Mucosa of gallbladder (tissue), 1 donor: ENCODE measurements at regions not wholly inside any gene's neighbourhood (a gene's known extent, or its start where the extent isn't known, plus 50 kb on each side); places are given as distances from the start of the nearest gene placed in this dataset.
A peak's percentile ranks its signal among the peaks of the same experiment; 100 is the strongest.
"Not testable (repeated sequence)": the region's sequence is repeated elsewhere in the genome, so short reads cannot be mapped to it uniquely, and the experiment has no call there.

Experiments
- DNase-seq: peaks from one replicate; pipeline ENCODE4 v3.0.0-alpha.2; 2020; ENCODE audit warnings: low spot score
- donor health status: DM: no; HTN: no; CAD: no.

DNA sequence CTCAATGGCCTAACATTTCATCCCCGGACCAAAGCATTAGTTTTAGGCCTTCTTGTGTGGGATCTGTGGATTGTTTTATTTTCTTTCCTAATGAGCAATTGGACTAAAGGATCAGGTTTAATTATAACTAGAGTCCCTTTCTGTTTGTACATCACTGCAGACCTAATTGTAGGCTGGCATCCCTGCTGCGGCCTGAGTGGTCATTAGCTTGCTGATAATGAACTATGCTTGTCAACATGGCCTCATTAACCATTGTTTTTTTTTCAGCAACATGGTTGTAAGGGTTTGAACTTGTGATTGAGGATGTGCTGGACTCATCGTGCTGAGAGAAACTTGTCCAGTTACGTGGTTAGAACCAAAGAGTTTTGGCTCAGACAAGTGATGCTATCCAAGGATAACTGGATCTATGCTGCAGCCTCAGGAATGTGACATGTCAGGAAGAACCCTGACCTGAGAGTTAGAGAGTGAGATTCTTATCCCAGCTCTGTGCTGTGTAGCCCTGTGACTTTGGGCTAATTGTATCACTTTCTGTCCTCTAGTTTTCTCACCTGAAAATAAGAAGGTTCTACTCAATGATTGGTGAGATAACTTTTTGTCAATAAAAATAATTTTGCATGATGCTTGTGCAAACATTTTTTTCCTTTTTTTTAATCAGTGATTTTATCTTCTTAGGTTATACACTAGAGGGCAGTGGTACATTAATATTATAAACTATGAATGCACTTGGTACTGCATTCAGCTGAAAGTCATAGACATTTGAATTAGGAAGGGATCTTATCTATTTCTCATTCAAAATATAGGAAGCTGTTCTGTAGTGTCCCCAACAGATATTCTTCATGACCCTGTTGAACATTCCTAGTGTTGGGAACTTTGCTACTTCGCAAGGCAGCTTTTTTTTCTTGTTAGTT is 140.9 kb downstream of the RNF144B start:
- no peak for DNase-seq

DNA sequence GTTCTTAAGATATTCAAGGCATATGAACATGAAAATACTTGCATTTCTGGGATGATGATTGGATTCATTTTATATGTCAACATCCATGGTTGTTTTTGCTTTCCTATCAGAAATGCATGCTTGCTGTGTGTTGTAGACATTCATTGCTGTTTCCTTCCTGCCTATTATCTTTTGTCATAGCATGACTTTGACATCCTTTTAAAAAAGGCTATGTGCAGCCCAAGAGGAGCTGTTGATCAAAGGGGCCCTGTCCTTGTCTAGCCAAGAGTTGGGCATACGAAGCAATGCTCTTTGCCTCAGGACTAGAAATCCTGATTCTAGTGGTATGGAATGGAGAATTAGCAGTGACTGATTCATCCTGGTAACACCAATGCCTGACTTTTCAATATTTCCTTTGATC is 143.1 kb downstream of the RNF144B start:
- no peak for DNase-seq

DNA sequence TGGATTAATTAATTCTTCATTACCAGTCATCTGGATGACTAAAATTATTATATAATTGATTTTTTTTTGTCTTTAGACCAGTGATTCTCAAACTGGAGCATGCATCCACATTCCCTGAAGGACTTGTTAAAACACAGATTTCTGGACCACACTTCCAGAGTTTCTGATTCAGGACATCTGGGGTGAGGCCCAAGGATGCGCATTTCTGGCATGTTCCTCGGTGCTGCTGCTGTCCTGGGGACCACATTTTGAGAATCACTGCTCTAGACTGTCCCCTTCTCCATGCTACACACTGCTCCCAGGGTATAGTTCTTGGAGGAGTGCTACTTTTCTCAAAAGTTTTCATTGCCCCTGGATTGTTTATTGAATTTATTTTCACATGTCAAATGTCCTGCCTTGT is 145.0 kb downstream of the RNF144B start:
- DNase-seq: no peak

DNA sequence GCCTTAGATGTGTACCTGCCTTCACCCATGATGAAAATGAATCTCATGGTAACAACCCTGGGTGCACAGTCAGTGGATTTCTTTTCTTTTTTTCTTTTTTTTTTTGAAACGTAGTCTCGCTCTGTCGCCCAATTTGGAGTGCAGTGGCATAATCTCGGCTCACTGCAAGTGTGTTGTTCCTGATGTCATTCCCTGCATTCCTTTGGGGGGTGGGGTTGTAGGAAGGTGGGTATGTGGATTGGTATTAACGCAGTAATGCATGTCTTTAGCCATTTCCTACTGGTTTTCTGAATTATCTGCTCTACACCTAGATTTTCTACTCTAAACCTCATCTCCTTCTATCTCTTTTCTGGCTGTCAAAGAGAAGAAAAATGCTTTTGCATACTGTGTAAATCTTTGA is 146.6 kb downstream of the RNF144B start:
- DNase-seq: no peak

DNA sequence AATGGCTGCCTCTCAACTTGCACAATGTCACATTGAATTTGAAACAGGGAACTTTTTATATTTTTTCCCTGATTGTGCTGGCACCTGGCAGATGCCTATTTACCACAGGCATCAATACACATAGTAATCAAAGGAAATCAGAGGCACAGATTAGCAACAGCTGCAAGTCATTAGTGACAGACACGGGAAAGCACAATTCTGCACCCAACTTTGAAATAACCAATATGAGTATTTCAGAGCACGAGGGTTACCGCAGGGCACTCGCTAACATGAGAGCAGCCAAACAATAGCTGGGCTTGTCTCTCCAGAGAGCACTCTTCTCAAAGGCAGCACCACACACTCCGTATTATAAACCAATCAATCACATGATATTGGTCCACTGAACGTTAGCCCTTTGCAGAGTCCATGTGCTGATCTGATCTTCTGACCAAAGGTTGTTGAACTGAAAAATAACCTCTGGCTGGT is 149.5 kb downstream of the RNF144B start:
- no peak for DNase-seq

DNA sequence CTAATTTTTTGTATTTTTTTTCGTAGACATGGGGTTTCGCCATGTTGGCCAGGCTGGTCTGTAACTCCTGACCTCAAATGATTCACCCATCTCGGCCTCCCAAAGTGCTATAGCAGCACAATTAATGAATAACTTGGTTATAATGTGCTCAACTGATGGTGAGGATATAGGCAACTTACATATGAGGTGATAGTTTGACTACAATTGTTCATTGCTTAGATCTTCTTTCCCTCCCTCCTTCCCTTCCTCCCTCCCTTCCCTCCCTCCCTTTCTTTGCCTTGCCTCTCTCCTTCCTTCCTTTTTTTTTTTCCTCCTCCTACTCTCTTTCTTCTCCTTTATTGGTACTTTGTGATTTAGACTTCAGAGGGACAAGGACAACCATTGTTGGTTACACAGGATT is 151.2 kb downstream of the RNF144B start:
- no peak for DNase-seq

DNA sequence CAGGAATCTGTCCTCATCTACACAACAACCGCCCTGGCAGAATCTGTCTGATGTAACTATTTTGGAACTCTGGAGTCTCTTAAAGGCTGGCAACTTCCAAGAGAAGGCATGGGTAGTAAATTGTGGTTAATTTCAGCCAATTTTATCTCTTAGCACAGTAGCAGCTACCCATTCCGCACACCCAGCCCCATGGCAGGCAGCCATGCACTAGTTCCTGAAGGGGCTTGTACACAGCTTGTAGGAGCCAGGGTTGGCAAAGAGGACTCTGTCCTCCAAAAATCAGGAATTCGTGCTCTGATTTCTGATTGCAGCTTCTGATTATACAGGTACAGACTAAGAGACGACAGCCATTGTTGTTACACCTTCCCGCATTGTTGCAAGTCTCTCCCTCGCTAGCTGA is 155.9 kb downstream of the RNF144B start:
- DNase-seq: no peak

DNA sequence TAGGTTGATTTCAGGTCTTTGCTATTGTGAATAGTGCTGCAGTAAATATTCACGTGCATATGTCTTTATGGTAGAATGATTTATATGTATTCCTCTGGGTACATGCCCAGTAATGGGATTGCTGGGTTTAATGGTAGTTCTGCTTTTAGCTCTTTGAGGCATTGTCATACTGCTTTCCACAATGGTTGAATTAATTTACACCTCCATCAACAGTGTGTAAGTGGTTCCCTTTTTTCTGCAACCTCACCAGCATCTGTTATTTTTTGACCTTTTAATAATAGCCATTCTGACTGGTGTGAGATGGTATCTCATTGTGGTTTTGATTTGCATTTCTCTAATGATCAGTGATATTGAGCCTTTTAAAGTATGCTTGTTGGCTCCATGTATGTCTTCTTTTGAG is 158.0 kb downstream of the RNF144B start:
- DNase-seq: not testable (repeated sequence)

DNA sequence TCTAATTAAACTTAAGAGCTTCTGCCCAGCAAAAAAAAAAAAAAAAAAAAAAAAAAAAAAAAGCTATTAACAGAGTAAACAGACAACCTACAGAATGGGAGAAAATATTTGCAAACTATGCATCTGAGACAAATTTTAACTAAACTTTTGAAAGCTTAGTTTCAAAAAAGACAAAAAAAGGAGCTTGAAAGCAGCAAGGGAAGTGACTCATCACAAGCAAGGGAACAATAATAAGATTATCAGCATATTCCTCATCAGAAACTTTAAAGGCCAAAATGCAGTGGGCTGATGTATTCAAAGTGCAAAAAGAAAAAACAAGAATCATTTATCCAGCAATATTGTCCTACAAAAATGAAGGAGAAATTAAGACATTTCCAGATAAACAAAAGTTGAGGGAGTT is 158.6 kb downstream of the RNF144B start:
- no peak for DNase-seq

DNA sequence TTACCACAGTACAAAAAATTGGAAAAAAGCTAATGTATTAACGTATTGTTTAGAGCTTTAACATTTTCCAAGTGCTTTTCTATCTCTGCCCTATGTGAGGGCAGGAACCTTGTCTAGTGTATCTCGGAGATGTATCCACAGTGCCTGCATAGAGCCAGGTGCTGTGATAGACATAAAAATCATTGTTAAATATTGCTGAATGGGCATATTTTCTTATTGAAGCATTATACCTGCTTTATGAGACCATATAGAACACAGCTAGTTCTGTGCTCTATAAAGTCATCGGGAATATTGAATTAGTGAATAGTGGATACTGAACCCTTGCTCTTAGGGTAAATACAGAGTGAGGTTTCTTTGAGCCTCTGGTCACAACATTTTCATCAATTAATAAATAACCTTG is 163.0 kb downstream of the RNF144B start:
- DNase-seq: no peak

DNA sequence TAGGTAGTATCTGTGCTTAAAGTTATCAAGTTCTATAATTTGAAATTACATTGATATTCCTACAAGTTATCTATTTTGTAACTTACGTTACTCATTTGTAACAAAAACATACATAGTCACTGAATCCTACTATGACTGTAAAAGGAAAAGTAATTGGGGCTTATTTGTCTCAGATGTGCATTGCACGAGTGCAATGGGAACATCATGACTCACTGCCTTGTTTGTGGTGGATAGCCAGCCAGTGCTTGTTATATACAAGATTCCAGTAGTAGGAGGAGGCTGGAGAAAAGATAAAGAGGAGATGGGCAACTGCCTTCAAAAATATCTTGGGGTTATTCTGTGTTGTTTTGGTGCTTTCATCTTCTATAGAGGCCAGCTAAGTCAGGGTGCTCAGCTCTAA is 164.1 kb downstream of the RNF144B start:
- DNase-seq: no peak

DNA sequence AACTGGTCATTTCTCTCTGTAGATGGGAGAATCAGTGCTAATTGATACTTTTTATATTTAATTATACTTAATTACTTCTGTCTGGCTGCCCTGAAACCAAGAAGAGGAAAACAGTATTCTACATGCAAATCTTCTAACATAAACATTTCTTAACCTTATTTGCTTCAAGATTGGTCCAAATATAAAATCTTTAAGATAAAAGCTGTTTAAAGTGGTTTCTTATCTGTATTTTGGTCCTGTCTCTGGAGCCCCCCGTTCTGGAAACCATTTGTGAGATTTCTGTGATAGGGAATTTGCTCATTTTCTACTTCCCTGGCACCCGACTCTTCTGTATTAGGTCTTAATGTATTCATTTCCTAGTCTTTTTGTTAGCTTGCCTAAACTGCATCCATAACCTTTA is 168.6 kb downstream of the RNF144B start:
- DNase-seq: no peak

DNA sequence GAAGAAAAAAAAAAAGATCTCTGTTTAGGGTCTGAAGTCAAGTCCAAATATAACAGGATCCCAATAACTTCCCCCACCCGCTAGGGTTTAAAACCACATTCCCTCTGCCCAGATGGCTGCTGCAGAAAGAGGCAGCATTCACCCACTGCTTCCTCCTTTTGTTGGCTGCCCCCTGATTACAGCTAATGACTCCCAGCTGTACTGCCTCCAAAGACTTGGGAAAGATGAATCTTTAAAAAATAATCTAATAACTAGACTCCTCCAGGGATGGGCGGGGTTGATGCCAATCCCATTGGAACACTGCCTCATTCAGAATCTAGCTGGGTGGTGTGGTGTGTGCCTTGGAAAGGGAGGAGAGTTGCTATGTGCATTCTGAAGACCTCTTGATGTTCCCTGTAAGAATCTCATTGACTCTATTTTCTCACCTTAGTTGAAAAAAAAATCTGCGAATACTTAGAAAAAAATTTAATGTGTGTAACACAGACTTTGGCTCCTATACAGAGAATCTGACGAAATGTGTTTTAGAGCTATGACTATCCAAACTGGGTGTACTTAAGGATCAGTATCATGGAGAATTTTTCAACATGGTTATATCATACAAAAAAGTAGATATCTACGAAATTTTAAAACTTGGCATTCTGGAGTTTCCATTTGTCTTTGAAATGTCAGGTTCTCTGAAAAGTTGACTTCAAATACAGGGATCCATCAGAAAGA is 174.0 kb downstream of the RNF144B start:
- DNase-seq: no peak

DNA sequence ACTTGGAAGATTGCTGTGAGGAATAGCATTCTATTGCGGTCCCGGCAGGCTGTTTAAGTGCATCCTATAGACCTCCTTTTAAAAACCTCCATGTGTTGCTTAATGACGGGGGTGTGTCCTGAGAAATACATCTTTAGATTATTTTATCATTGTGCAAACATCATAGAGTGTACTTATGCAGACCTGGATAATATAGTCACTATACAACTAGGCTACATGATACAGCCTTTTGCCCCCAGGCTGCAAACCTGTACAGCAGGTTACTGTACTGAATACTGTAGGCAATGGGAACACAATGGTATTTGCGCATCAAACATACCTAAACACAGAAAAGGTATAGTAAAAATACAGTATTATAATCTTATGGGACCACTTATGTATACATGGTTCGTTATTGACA is 175.6 kb downstream of the RNF144B start:
- DNase-seq: no peak

DNA sequence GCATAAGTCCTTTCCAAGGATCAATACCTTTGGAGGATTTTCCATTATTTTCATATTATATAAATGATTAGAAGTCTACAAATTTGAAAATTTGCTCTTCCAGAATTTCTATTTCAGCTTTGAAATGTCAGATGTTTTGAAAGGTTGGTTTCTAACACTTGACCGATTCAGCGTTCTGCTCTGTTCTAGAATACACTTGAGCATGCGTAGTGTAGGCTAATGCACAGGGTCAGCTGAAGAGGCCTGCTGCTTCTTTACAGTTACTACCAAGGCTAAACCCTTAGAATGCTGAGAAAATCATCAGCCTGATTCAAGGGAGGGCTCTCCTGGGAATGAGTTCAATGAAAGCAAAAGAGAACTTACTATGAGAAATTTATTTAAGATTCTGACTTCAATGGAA is 177.6 kb downstream of the RNF144B start:
- no peak for DNase-seq

DNA sequence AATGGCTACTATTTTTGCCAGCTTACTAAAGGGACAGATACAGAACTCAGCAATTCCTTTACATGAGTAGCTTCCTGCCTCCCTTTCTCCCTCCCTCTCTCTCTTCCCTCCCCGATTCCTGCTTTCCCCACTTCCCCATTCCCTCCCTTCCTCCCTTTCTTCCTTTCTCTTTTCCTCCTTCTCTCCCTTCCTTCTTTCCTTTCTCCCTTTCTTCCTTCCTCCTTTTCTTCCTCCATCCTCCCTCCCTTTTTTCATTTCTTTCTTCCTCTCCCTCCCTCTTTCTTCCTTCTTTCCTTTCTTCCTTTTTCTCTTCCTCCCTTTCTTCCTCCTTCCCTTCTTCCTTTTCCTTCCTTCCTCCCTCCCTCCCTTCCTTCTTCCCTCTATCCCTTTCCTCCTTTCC is 178.1 kb downstream of the RNF144B start:
- DNase-seq: no peak

DNA sequence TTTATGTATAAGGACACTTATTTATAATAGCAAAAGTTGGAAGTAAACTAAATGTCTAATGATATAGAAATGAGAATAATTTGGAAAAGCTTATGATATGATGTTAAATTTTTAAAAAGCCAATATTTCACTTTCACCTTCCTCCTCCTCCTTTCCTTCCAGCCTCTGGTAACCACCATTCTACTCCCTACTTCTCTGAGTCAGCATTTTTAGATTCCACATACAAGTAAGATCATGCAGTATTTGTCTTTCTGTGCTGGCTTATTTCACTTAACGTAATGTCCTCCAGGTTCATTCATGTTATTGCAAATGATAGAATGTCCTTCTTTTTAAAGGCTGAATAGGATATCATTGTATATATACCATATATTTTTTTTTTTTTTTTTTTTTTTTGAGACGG is 180.2 kb downstream of the RNF144B start:
- no peak for DNase-seq

DNA sequence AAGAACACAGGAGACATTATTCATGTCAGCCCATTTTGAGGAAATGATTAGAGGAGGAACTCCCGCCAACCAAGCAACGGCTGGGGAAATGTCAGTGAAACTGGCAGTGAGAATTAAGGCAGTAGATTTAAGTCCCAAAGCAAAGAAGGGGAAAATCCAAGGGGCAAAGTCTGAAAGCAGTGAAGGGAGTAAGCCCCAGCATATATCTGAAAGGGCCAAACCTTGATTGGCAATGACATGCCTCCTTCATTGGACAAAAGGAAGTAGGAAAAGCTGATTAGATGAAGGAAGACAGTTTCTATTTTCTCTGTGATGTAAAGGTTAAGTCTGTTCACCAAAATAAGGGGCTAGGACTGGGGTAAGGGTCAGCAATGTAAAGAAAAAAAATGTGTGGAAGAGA is 190.3 kb downstream of the RNF144B start:
- DNase-seq: no peak

DNA sequence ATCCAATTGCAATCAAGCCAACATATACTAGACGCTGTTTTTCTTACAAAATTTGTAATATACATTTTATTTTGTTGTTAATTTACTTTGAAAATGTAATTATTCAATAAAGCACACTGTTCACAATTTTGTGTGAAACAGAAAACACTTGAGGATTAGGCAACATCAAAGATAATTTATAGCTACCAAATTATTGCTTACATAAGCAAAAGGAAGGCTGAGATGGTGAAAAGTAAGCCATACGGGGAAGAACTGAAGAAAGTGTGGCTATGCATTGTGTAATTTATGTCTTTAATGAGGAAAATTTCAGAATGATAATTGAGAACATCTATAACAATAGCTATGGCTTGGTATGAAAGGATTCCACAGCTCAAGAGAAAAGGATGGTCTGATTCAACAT is 192.0 kb downstream of the RNF144B start:
- no peak for DNase-seq

DNA sequence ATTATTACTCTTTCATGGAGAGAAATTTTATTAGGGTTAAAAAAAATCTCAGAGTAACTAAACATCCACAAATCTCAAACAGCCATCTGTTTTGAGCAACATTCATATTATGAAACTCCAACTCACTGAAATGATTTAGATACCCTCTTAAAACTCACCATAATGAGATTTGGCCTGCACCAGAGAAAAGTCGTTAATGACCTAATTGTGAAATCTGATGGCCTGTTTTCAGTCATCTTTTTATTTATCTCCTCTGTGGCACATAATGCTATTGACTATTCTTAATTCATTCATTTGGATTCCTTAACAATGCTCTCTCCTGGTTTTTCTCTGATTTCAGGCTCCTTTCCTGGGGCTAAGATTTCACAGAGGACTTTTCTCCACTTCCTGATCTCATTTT is 192.7 kb downstream of the RNF144B start:
- DNase-seq: no peak

DNA sequence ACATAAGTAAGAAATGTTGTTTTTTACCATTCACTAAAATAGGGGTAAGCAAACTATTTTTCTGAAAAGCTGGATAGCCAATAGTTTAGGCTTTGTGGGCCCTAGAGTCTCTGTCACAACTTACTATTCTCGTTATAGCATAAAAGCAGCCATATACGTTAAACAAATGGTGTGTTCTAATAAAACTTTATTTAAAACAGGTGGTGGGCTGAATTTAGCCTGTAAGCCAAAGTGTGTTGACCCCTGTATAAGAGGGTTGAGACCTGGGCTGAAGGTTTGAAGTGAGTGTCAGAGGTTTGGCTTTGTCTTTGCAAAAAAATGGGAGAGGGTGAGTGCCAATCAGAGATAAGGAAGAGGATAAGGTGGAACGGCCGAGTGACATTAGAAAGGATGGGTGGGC is 197.2 kb downstream of the RNF144B start:
- no peak for DNase-seq

DNA sequence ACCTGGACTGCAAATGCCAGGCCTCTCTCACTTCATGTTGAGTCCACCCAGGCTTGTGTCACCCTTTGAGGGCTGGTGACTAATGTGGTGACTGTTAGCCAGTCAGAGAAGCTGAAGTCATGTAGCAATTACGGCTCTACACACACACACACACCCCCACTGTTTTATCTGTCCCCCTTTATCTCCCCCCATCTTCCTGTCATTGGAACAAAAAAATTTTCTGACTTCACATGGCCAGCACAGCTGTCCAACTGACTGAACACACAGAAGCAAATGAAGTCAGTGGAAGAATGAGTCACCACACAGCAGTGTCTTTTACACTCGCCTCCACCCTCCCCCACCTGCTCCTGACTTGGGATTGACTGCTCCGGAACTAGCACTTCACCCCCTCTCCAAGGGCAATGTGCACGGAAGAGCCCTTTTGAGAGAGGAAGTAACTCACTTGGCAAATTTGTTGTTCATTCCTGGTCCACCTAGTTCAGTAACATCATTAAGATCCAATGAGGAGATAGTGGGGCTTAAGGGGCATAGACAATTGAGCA is 198.0 kb downstream of the RNF144B start:
- DNase-seq: peak; percentile 38

DNA sequence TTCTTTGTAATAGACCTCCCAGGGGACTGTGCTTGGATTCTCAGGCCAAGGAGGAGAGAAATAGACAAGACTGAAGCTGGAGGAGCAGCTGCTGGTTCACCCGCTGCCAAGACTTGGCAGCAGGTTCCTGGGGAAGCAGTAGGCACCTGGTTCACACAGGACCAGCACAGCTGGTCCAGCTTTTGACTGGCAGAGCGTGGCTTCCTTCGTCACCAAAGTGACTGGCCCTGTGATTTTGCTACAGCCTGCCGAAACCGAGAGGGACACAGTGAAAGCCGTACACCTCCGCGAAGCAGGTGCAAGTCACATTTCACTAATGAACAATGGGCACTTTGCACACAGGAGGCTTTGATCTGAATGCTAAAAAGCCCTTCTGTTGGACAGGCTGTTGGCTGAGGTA is 199.0 kb downstream of the RNF144B start:
- no peak for DNase-seq
